ENCODE measurements at regions not wholly inside any gene's neighbourhood (a gene's known extent, or its start where the extent isn't known, plus 50 kb on each side); places are given as distances from the start of the nearest gene placed in this dataset.

GRCh38 chr5:82713811-82714210, 363.4 kb downstream of the TMEM167A start:
- H3K4me3 ChIP-seq (replicated peaks in 1 of 2; ENCODE audit: low read depth in 1 of 2, low read length in 2 of 2), result no peak overlapping the region
- H3K4me2 ChIP-seq (ENCODE audit: low read length), result no peak overlapping the region
- H3K9me2 ChIP-seq (ENCODE audit: insufficient read depth), result no peaks in the 10 kb centered on the region; the same call in 1 of the 2 replicates
- H3K36me3 ChIP-seq (ENCODE audit: control insufficient read depth in 1 of 2, insufficient read depth in 2 of 2, low read length in 2 of 2), result no peaks in the 10 kb centered on the region
- no peak overlapping the region for H2AFZ ChIP-seq (ENCODE audit: low read depth, low read length, poor library complexity, severe bottlenecking)
- H3K9me3 ChIP-seq (ENCODE audit: control insufficient read depth in 1 of 2, insufficient read depth in 1 of 2, low read depth in 1 of 2, low read length in 2 of 2), result no peaks in the 10 kb centered on the region
- CTCF ChIA-PET, result no interaction called here
- intact Hi-C loops (cut with micrococcal nuclease), result no loop called here
- no peak for TF ChIP-seq REST (IDR thresholded peaks at IDR 0.05; ENCODE audit: low read depth)
- no peak for TF ChIP-seq ZBTB33 (IDR thresholded peaks at IDR 0.05; ENCODE audit: extremely low read depth, insufficient replicate concordance, low read length)
- TF ChIP-seq ZFX (IDR thresholded peaks at IDR 0.05), result no peak
- TF ChIP-seq YY1 (IDR thresholded peaks at IDR 0.05; ENCODE audit: extremely low read depth, insufficient replicate concordance, low read depth, low read length), result no peak
- TF ChIP-seq FOSL1 (IDR thresholded peaks at IDR 0.05; ENCODE audit: low read depth), result no peak
- no peak for TF ChIP-seq EZH2 (IDR thresholded peaks at IDR 0.05)
- no peak for TF ChIP-seq MAX (IDR thresholded peaks at IDR 0.05)
- TF ChIP-seq TCF7L2 (IDR thresholded peaks at IDR 0.05; ENCODE audit: borderline replicate concordance, extremely low read depth, insufficient read depth, insufficient read length), result no peak
- BruUV-seq (replicated peaks), result no TSS peak
- H3K9ac ChIP-seq (ENCODE audit: low read length), result no peak overlapping the region
- H3K27me3 ChIP-seq (ENCODE audit: insufficient read depth, low read length), result no peaks in the 10 kb centered on the region
- POLR2A ChIA-PET, result no interaction called here
- no peak overlapping the region for H3K27ac ChIP-seq (ENCODE audit: low read depth, low read length)
- no peak for DNase-seq (ENCODE audit: low read depth, low spot score)
- ATAC-seq, result no peak
- H3K4me1 ChIP-seq (ENCODE audit: control insufficient read depth in 1 of 2, insufficient read depth in 2 of 2, low read length in 2 of 2), result no peaks in the 10 kb centered on the region
- no peaks in the 10 kb centered on the region for H3K79me2 ChIP-seq (ENCODE audit: insufficient read depth, low read length)
- RAD21 ChIA-PET (ENCODE audit: low non-redundant PET in 1 of 2, low total read pairs in 2 of 2, uncharacterized antibody in 2 of 2, unreplicated experiment in 2 of 2), result no interaction called here
- H4K20me1 ChIP-seq (ENCODE audit: insufficient read depth), result no peaks in the 10 kb centered on the region
